ENCODE measurements at regions not wholly inside any gene's neighbourhood (a gene's known extent, or its start where the extent isn't known, plus 50 kb on each side); places are given as distances from the start of the nearest gene placed in this dataset.

DNA sequence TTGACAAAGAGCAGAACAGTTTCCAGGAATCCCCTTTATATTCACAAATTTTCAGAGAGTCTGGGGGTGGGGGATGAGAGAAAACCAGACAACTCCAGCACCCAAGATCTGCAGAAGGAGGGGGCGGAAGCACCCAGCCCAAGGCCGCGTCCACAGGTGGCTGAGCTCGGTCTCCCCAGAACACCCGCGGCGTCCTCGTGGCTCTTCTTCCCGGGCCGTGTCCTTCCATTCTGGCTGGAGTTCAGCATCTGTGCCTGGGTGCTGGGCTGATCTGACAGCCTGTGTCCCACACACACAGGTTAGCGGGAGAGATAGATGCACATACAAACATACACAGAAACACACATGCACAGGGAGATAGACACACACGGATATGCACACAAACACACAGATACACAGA is 455.8 kb upstream of the SALL3 start:
- Histone ChIP-seq H3K27ac (no peak overlapping the region), H3K36me3 (no peaks in the 10 kb centered on the region), H3K4me3 (no peak overlapping the region), H3K27me3 (no peaks in the 10 kb centered on the region), H3K9me3 (no peaks in the 10 kb centered on the region), H3K4me1 (peaks cover 0 to 4% of the 10 kb centered on the region in 2 donors)
- intact Hi-C loops (cut with DNase I), result no loop called here
- TF ChIP-seq, protein P1, sequence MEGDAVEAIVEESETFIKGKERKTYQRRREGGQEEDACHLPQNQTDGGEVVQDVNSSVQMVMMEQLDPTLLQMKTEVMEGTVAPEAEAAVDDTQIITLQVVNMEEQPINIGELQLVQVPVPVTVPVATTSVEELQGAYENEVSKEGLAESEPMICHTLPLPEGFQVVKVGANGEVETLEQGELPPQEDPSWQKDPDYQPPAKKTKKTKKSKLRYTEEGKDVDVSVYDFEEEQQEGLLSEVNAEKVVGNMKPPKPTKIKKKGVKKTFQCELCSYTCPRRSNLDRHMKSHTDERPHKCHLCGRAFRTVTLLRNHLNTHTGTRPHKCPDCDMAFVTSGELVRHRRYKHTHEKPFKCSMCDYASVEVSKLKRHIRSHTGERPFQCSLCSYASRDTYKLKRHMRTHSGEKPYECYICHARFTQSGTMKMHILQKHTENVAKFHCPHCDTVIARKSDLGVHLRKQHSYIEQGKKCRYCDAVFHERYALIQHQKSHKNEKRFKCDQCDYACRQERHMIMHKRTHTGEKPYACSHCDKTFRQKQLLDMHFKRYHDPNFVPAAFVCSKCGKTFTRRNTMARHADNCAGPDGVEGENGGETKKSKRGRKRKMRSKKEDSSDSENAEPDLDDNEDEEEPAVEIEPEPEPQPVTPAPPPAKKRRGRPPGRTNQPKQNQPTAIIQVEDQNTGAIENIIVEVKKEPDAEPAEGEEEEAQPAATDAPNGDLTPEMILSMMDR (IDR thresholded peaks at IDR 0.05), result no peak
- DNase-seq (no peak), ATAC-seq (no peak)

DNA sequence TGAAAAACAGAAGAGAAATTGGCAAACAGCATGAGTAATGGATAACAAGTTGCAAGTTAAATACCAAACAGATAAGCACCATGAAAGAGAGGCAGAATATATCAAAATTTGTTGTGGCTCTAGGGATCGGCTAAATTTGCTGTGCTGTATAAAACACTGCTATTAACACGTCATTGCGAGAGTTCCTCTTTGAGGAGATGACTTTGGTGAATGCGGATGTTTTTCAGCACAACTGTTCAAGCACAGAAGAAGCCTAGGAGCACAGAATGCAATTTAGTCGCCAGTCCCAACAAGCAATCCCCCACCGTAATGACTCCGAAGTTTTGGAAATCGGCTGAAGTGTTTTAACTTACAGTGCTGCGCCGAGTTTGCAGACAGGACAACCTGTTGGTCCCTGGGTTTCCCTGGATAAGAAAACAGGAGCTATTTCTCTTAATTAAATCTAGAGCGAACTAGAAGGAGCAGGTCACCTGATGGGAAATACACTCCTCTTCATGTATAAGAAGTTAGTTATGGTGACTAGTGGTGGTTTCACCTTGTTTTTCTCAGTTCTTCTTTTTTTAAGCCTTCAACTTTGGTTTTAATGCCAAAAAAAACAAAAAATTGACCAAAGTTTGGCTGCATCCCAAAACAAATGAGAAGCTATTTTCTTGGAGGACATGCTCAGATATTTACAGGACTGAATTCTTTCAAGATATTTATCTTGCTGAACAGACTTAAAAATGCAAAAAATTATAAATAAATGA is 454.1 kb upstream of the SALL3 start:
- ATAC-seq, result no peak

DNA sequence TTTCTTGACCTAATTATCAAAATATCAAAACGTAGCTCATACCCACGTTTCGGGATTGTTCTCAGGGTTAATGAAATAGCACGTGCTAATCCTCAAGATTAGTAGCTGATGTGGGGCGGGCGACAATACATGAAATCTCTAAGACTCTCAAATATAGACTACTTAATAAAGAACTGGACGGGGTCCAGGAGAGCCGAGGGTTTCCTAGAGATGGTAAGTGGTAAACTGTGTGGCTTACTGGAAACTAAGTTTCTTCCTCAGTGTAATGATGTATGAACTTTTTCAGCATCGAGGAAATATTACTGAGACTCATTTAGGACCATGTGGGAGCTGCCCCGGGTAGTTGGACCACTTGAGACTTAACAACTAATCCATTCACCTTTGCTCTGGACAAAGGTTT is 453.3 kb upstream of the SALL3 start:
- H3K4me3 ChIP-seq, result no peak overlapping the region
- DNase-seq, result no peak
- H3K27ac ChIP-seq, result no peak overlapping the region
- TF ChIP-seq, protein P1 (IDR thresholded peaks at IDR 0.05), result no peak
- H3K4me1 ChIP-seq, result peaks cover 0 to 4% of the 10 kb centered on the region in 2 donors
- H3K27me3 ChIP-seq, result no peaks in the 10 kb centered on the region
- H3K9me3 ChIP-seq, result no peaks in the 10 kb centered on the region
- intact Hi-C loops (cut with DNase I), result no loop called here
- ATAC-seq, result peak; percentile 52
- H3K36me3 ChIP-seq, result no peaks in the 10 kb centered on the region

More for the DNA sequence above, 454.1 kb upstream of the SALL3 start:
- TF ChIP-seq, protein P1 (IDR thresholded peaks at IDR 0.05), result no peak
- no peak overlapping the region for H3K4me3 ChIP-seq
- no peaks in the 10 kb centered on the region for H3K36me3 ChIP-seq
- H3K9me3 ChIP-seq, result no peaks in the 10 kb centered on the region
- H3K4me1 ChIP-seq, result peaks cover 0 to 4% of the 10 kb centered on the region in 2 donors
- intact Hi-C loops (cut with DNase I), result no loop called here
- no peaks in the 10 kb centered on the region for H3K27me3 ChIP-seq
- H3K27ac ChIP-seq, result no peak overlapping the region
- DNase-seq, result no peak

DNA sequence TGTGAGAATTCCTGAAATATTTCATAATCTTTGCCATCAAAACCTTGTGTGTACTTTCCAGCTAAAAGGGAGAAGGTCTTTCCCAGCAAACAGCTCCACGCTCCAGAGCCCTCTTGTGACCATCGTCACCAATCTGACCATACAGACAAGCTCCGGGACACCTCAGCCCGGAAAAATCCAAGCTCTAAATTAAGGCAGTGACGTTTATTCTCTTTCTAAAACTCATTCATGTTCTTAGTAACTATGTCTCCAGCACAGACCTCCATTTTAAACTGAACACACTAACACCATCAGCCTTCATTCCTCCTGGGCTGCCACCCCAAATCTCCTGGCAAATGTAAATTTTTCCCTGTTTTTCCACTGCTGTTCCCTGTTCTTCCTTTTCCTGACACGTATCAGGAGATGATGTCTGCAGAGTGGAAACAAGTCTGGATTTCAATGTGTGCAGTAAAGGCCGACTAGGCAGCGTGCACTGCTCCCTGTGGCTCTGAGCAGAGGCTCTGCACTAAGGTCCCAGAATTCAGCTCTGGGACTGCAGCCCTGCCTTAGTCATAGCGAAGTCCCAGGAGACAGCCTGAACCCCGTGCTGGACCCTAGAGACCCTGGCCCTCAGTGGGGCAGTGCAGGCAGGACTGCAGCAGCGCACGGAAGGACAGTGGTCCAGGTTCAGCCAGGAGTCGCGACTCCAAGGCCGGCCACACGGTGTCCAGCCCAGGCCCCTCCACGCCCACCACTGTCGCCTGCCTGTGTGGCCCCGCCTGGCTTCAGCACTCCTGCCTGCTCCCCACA is 452.5 kb upstream of the SALL3 start:
- Histone ChIP-seq H3K27ac (no peak overlapping the region), H3K4me1 (peaks cover 0 to 4% of the 10 kb centered on the region in 2 donors), H3K4me3 (no peak overlapping the region), H3K36me3 (no peaks in the 10 kb centered on the region), H3K27me3 (no peaks in the 10 kb centered on the region), H3K9me3 (no peaks in the 10 kb centered on the region)
- no peak for DNase-seq
- ATAC-seq, result peak; percentile 74
- intact Hi-C loops (cut with DNase I), result no loop called here
- TF ChIP-seq, protein P1 (IDR thresholded peaks at IDR 0.05), result no peak

DNA sequence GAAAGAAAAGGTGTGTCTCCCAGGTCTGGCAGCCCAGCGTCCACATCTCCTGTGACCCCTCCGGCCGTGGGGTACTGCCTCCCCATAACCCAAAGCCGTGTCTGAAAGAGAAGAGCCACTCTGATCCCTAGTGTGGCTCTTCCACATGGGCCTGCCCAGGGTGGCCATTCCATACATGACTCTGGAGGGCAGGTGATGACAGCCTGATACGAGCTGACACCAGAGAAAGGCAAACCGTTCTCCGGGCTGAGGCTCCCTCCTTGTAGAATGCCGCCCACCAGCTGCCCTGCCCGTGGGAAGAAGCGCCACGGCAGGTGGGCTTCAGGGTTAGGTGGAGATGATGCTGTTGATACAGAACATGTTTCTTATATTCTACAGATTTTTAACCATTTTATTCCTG is 451.6 kb upstream of the SALL3 start:
- H3K9me3 ChIP-seq, result no peaks in the 10 kb centered on the region
- ATAC-seq (no peak), DNase-seq (no peak)
- H3K36me3 ChIP-seq, result no peaks in the 10 kb centered on the region
- no peak overlapping the region for H3K4me3 ChIP-seq
- no peak overlapping the region for H3K27ac ChIP-seq
- H3K4me1 ChIP-seq, result peaks cover 0 to 4% of the 10 kb centered on the region in 2 donors
- intact Hi-C loops (cut with DNase I), result no loop called here
- TF ChIP-seq, protein P1 (IDR thresholded peaks at IDR 0.05), result no peak
- H3K27me3 ChIP-seq, result peaks cover 0 to 2% of the 10 kb centered on the region in 2 donors

Measured in left lung (tissue), 4 donors.